GM19324 (cell line): ENCODE measurements at regions not wholly inside any gene's neighbourhood (a gene's known extent, or its start where the extent isn't known, plus 50 kb on each side); places are given as distances from the start of the nearest gene placed in this dataset.
"Not testable (repeated sequence)": the region's sequence is repeated elsewhere in the genome, so short reads cannot be mapped to it uniquely, and the experiment has no call there.

Experiments
- ATAC-seq: cut with Tn5 transposase; IDR thresholded peaks from one replicate; pipeline ENCODE4 v1.9.1; 2021; ENCODE audit warnings: mild to moderate bottlenecking, moderate library complexity; ENCODE audit not compliant: unreplicated experiment, low FRiP score

GRCh38 chr2:13308989-13309388 lies 592.3 kb downstream of the TRIB2 start:
- no peak for ATAC-seq

- no peak for ATAC-seq
These were observed 615.3 kb downstream of the TRIB2 start for GRCh38 chr2:13332060-13332459.

- ATAC-seq = not testable (repeated sequence)
These were observed 617.3 kb downstream of the TRIB2 start for GRCh38 chr2:13334071-13334470.

- ATAC-seq = no peak
These were observed 617.8 kb downstream of the TRIB2 start for GRCh38 chr2:13334545-13334944.

GRCh38 chr2:13335862-13336535 lies 619.3 kb downstream of the TRIB2 start:
- no peak for ATAC-seq

GRCh38 chr2:13351068-13351467 lies 634.3 kb downstream of the TRIB2 start:
- no peak for ATAC-seq

GRCh38 chr2:13353083-13353482 lies 636.3 kb downstream of the TRIB2 start:
- no peak for ATAC-seq

- no peak for ATAC-seq
These were observed 637.3 kb downstream of the TRIB2 start for GRCh38 chr2:13354031-13354430.

- not testable (repeated sequence) for ATAC-seq
These were observed 665.2 kb downstream of the TRIB2 start for GRCh38 chr2:13381928-13382327.

- ATAC-seq = not testable (repeated sequence)
These were observed 672.4 kb downstream of the TRIB2 start for GRCh38 chr2:13389172-13389571.

- no peak for ATAC-seq
These were observed 673.9 kb downstream of the TRIB2 start for GRCh38 chr2:13390676-13391075.

GRCh38 chr2:13401312-13401711 lies 684.6 kb downstream of the TRIB2 start:
- ATAC-seq = no peak

- no peak for ATAC-seq
These were observed 697.3 kb downstream of the TRIB2 start for GRCh38 chr2:13413989-13414388.

- no peak for ATAC-seq
These were observed 698.2 kb downstream of the TRIB2 start for GRCh38 chr2:13414897-13415296.

GRCh38 chr2:13433954-13434353 lies 717.2 kb downstream of the TRIB2 start:
- ATAC-seq = no peak

- peak; percentile 66 for ATAC-seq
These were observed 727.0 kb downstream of the TRIB2 start for GRCh38 chr2:13443554-13444261.

- no peak for ATAC-seq
These were observed 745.7 kb downstream of the TRIB2 start for GRCh38 chr2:13462464-13462863.

GRCh38 chr2:13466076-13466475 lies 749.3 kb downstream of the TRIB2 start:
- ATAC-seq = no peak

- ATAC-seq = no peak
These were observed 757.8 kb downstream of the TRIB2 start for GRCh38 chr2:13474538-13474937.

- no peak for ATAC-seq
These were observed 763.3 kb downstream of the TRIB2 start for GRCh38 chr2:13480057-13480456.

GRCh38 chr2:13481201-13481600 lies 764.5 kb downstream of the TRIB2 start:
- no peak for ATAC-seq

- ATAC-seq = no peak
These were observed 768.5 kb downstream of the TRIB2 start for GRCh38 chr2:13485256-13485655.
